Embryonic facial prominence (tissue), 1 donor: ENCODE measurements at regions not wholly inside any gene's neighbourhood (a gene's known extent, or its start where the extent isn't known, plus 50 kb on each side); places are given as distances from the start of the nearest gene placed in this dataset.
"Not testable (repeated sequence)": the region's sequence is repeated elsewhere in the genome, so short reads cannot be mapped to it uniquely, and the experiment has no call there.

ENCODE experiments used
- DNase-seq: peaks from one replicate; pipeline ENCODE4 v3.0.0-alpha.2; 2016; ENCODE audit errors: extremely low spot score

GRCh38 chr10:8379906-8380832 is 325.7 kb downstream of the GATA3 start:
- no peak for DNase-seq

DNA sequence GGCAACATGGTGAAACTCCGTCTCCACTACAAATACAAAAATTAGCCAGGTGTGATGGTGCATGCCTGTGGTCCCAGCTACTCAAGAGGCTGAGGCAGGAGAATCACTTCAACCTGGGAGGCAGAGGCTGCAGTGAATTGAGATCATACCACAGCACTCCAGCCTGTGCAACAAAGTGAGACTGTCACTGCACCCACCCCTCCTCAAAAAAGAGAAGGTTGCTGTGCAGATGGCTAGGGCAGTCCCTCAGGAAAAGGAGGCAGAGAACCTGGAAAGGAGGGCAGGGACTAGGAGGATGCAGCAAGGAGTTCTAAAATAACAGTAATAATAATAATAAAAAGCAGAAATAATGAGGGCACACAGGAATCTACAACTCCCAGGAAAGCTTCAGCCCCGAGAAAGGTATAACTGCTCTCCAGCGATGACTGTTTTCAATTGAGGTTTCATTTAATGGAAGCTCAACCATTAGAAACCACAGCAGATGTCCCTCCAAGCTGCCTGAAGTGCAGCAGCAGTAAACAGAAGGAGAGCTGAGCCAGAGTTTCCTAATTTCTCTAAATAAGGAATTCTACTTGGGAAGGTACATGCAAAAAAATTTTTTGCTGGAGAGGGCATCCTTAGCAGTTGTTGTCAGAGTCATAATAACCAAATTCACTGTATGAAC is 326.5 kb downstream of the GATA3 start:
- no peak for DNase-seq

DNA sequence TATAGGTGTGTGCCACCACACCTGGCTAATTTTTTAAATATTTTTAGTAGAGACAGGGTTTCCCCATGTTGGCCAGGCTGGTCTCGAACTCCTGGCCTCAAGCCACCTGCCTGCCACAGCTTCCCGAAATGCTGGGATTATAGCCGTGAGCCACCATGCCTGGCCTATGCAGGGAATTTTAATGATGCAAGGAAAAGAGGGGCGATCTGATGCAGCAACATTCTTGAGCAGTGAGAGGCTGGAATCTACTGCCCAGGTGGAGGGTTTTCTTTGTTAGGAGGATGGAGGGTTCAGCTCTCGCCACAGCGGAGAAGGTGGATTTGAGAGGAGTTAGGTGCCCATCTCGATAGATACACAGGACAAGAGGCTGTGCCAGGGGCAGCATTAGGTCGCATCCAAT is 332.3 kb downstream of the GATA3 start:
- DNase-seq, result no peak

- DNase-seq, result no peak
These were observed 335.1 kb downstream of the GATA3 start for GRCh38 chr10:8389630-8390029.

GRCh38 chr10:8392216-8392615 is 337.7 kb downstream of the GATA3 start:
- no peak for DNase-seq

DNA sequence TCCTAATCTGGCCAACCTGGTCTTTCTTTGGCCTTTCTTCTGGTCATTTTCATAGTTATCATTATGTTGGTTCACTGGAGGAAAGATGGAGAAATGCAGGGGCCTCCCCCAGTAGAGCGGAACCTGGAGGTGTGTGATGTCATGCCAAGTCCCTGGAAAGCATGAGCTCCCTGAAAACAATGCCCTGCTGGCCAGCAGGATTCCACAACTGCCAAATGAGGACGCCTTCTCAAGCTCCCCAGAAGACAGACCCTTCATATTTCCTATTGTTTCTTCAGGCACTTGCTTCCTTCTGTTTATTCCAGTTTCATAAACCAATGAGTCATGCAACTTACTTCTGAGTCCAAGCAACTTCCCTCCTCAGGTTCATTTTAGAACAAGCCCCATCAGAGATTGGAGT is 339.0 kb downstream of the GATA3 start:
- no peak for DNase-seq

DNA sequence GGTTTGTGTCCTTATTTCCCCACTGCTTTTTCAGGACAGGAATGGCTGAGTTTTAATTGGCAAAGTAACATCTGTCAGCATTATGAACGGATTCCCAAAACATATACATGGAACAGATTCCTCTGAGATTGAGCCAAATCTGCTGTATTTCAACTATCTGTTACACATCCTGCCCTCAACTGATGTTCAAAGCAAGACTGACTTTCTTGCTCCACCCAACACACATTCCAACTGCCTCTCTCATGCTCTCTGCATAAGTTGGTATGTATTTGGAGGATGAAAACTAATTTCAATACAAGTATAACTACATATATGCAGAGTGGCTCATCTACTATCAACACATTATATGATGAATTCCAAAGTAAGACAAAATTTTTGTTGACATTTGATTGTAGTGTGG is 342.2 kb downstream of the GATA3 start:
- DNase-seq, result no peak

- DNase-seq, result no peak
These were observed 344.3 kb downstream of the GATA3 start for GRCh38 chr10:8398771-8399170.

DNA sequence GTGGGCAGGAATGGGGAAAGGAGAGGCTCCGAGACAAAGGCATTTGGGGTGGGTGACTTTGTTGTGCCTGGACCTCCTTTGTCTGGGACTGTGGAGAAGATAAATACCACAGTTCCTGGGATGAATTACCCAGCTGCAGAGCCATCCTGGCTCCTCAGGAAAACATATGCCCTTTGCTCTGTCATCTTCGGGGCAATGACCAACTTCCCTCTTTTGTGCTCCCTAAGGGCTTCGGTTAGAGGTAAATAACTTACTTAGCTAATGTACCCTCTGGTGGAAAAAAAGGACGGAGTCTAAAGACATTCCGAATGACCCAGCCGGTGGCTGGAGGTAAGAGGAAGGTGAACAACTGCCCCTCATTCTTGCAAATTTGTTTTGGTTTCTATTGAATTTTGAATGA is 345.7 kb downstream of the GATA3 start:
- DNase-seq, result no peak

DNA sequence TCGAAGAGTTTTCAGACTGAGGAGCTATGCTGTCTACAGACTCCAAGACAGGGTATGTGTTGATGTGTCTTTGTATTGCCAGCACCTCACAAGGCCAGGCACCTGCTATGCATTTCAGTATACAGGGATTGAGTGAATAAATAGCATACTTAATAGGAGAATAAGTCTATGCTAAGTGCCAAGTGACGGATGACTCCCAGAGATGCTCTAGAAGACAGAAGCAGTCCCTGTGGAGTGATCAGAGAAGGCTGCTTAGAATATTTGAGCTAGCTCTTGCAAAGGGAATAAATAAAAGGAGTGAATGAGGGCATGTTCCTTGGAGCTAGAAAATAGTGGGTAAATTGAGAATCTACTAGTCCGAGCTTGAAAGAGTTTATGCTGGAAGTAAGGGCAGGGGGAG is 346.4 kb downstream of the GATA3 start:
- no peak for DNase-seq

- no peak for DNase-seq
These were observed 347.0 kb downstream of the GATA3 start for GRCh38 chr10:8401531-8401930.

- no peak for DNase-seq
These were observed 348.1 kb downstream of the GATA3 start for GRCh38 chr10:8402576-8402975.

DNA sequence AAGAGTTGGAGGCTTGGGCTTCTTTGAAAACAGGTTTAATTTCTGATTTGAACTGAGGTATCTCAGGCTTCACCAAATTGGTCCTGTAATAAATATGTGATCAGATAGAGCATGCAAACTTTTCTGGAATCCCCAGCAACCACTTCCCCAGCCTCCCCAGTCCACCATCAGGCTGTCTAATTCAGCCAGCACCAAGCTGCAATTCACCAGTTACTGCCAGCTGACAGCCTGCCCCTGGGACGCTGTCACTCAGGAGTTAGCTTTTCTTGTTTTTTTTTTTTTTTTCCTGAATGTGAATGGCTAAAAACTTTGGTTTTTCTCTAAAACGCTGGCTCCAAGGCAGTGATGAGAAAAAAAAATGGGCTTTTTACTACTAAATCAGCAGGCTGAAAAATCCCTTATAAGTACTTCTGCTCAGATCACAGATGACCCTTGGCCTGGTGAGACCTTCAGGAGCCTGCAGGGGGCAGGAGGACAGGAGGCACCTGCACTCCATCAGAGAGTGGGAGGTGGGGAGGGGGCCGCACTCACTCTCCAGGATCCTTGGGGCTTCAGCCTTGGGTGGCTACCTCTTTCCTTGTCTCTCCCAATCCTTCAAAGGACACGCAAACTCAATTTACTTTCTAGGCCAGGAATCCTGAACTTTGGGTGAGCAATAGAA is 349.4 kb downstream of the GATA3 start:
- no peak for DNase-seq

- DNase-seq, result no peak
These were observed 350.2 kb downstream of the GATA3 start for GRCh38 chr10:8404721-8405120.

DNA sequence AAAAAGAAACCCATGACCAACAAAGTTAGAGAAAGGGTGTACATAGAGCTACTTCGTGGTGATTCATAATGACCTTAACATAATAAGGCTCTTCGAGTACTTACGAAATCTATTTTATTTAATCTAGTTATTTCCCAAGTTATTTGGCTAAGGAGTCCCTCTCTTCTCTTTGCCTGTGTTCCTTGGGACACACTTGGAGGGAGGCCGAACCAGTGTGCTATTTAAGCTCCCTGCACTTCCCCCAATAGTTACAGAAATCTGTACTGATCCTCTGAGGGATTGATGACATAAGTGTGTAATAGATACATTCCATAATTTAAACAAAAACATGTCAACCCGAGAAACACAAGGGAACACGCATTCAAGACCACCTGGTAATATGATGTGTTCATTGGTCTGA is 351.1 kb downstream of the GATA3 start:
- DNase-seq, result no peak

DNA sequence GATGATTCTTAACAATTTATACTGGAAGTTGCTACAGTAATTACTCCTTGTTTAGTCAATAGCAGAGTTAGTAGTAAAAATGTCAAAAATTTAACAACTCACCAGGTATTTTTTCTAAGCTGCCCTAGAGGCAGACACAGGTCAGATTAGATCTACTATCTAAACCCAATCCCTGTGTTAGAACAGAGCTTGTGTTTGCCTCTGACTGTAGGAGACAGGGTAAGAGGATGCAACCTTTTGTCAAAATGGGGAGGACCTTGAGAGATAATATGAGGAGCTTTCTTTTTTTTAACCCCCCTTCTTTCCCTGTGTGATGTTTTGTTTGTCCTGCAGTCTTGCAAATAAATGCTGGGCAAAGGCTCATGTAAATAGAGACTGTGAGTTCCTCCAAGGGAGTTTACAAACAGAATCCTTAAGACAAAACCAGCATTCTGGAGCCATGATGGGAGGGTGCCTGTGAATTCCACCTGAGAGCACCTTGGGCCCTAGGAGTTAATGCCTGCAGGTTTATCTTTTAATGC is 353.1 kb downstream of the GATA3 start:
- no peak for DNase-seq

- DNase-seq, result no peak
These were observed 356.0 kb downstream of the GATA3 start for GRCh38 chr10:8410506-8410905.

- DNase-seq, result no peak
These were observed 358.1 kb downstream of the GATA3 start for GRCh38 chr10:8412541-8412940.

GRCh38 chr10:8415029-8415428 is 360.5 kb downstream of the GATA3 start:
- DNase-seq, result not testable (repeated sequence)

GRCh38 chr10:8416192-8416701 is 361.8 kb downstream of the GATA3 start:
- no peak for DNase-seq

- no peak for DNase-seq
These were observed 362.3 kb downstream of the GATA3 start for GRCh38 chr10:8416760-8417159.

DNA sequence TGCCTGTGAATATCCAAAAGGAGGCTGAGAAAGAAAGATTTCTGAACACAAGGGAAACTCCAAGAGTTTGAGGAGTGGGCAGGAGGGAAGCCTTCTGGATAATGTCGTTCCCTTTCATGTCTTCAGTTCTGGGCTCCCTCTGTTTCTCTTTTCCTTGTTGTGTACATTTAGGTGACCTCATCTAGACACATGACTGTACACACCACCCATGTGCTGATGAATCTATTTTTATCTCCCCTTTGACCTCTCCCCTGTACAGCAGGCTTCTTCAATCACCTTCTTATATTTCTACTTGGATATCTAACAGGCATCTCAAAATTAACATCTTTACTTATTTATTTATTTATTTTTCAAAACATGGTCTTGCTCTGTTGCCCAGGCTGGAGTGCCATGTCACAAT is 363.1 kb downstream of the GATA3 start:
- DNase-seq, result no peak
